ENCODE measurements at regions not wholly inside any gene's neighbourhood (a gene's known extent, or its start where the extent isn't known, plus 50 kb on each side); places are given as distances from the start of the nearest gene placed in this dataset.
"Not testable (repeated sequence)": the region's sequence is repeated elsewhere in the genome, so short reads cannot be mapped to it uniquely, and the experiment has no call there.

GRCh38 chr2:194383401-194383800, 1273.6 kb upstream of the SLC39A10 start:
- H3K9me3 ChIP-seq (ENCODE audit: low read depth): peaks cover 4% of the 10 kb centered on the region

GRCh38 chr2:194382221-194382620, 1274.8 kb upstream of the SLC39A10 start:
- Histone ChIP-seq H2AFZ (no peak overlapping the region), H3K27ac (no peak overlapping the region), H3K9me3 (ENCODE audit: low read depth) (peaks cover 4% of the 10 kb centered on the region), H3K36me3 (replicated peaks; ENCODE audit: insufficient read depth, low read depth) (no peaks in the 10 kb centered on the region), H3K4me2 (no peak overlapping the region), H3K4me3 (no peak overlapping the region), H4K20me1 (ENCODE audit: insufficient read depth, poor library complexity, severe bottlenecking) (no peaks in the 10 kb centered on the region), H3K79me2 (no peaks in the 10 kb centered on the region), H3K27me3 (no peaks in the 10 kb centered on the region), H3K9me2 (replicated peaks; ENCODE audit: insufficient read depth) (no peaks in the 10 kb centered on the region), H3K4me1 (ENCODE audit: insufficient read depth) (no peaks in the 10 kb centered on the region)
- TF ChIP-seq EZH2phosphoT487 (IDR thresholded peaks at IDR 0.05; ENCODE audit: low read depth, severe bottlenecking, unreplicated experiment): no peak
- TF ChIP-seq CTCF (IDR thresholded peaks at IDR 0.05; ENCODE audit: poor library complexity): no peak
- TF ChIP-seq EZH2 (IDR thresholded peaks at IDR 0.05; ENCODE audit: borderline replicate concordance): no peak
- no peak for DNase-seq (ENCODE audit: low spot score)

More at GRCh38 chr2:194383401-194383800, 1273.6 kb upstream of the SLC39A10 start:
- Histone ChIP-seq H4K20me1 (ENCODE audit: insufficient read depth, poor library complexity, severe bottlenecking) (no peaks in the 10 kb centered on the region), H3K79me2 (no peaks in the 10 kb centered on the region), H2AFZ (no peak overlapping the region), H3K4me2 (no peak overlapping the region), H3K4me1 (ENCODE audit: insufficient read depth) (no peaks in the 10 kb centered on the region), H3K9me2 (replicated peaks; ENCODE audit: insufficient read depth) (no peaks in the 10 kb centered on the region), H3K36me3 (replicated peaks; ENCODE audit: insufficient read depth, low read depth) (no peaks in the 10 kb centered on the region), H3K27ac (no peak overlapping the region), H3K27me3 (no peaks in the 10 kb centered on the region), H3K4me3 (no peak overlapping the region)
- no peak for TF ChIP-seq EZH2 (IDR thresholded peaks at IDR 0.05; ENCODE audit: borderline replicate concordance)
- no peak for TF ChIP-seq EZH2phosphoT487 (IDR thresholded peaks at IDR 0.05; ENCODE audit: low read depth, severe bottlenecking, unreplicated experiment)
- no peak for TF ChIP-seq CTCF (IDR thresholded peaks at IDR 0.05; ENCODE audit: poor library complexity)
- 21% methylated on average over 1 of the region's 1 CpG for WGBS (ENCODE audit: low lambda C conversion rate, missing lambda C conversion rate)
- DNase-seq (ENCODE audit: low spot score): no peak

GRCh38 chr2:194380011-194380410, 1277.0 kb upstream of the SLC39A10 start:
- H3K4me1 ChIP-seq (ENCODE audit: insufficient read depth): no peaks in the 10 kb centered on the region

GRCh38 chr2:194367390-194367789, 1289.6 kb upstream of the SLC39A10 start:
- not testable (repeated sequence) for H2AFZ ChIP-seq; H3K27ac ChIP-seq; H4K20me1 ChIP-seq (ENCODE audit: insufficient read depth, poor library complexity, severe bottlenecking); H3K4me2 ChIP-seq; H3K9me2 ChIP-seq (replicated peaks; ENCODE audit: insufficient read depth); H3K4me3 ChIP-seq; DNase-seq (ENCODE audit: low spot score); H3K79me2 ChIP-seq; H3K36me3 ChIP-seq (replicated peaks; ENCODE audit: insufficient read depth, low read depth); H3K4me1 ChIP-seq (ENCODE audit: insufficient read depth); H3K27me3 ChIP-seq; H3K9me3 ChIP-seq (ENCODE audit: low read depth)
- WGBS (ENCODE audit: low lambda C conversion rate, missing lambda C conversion rate): 68% methylated on average over 3 of the region's 3 CpGs

More at GRCh38 chr2:194380011-194380410, 1277.0 kb upstream of the SLC39A10 start:
- 59% methylated on average over 1 of the region's 1 CpG for WGBS (ENCODE audit: low lambda C conversion rate, missing lambda C conversion rate)
- Histone ChIP-seq H4K20me1 (ENCODE audit: insufficient read depth, poor library complexity, severe bottlenecking) (no peaks in the 10 kb centered on the region), H3K27ac (no peak overlapping the region), H3K9me3 (ENCODE audit: low read depth) (peaks cover 4% of the 10 kb centered on the region), H3K4me2 (no peak overlapping the region), H3K79me2 (no peaks in the 10 kb centered on the region), H3K9me2 (replicated peaks; ENCODE audit: insufficient read depth) (no peaks in the 10 kb centered on the region), H3K4me3 (no peak overlapping the region), H2AFZ (no peak overlapping the region), H3K27me3 (no peaks in the 10 kb centered on the region), H3K36me3 (replicated peaks; ENCODE audit: insufficient read depth, low read depth) (no peaks in the 10 kb centered on the region)
- DNase-seq (ENCODE audit: low spot score): no peak
- no peak for TF ChIP-seq EZH2phosphoT487 (IDR thresholded peaks at IDR 0.05; ENCODE audit: low read depth, severe bottlenecking, unreplicated experiment)
- TF ChIP-seq EZH2 (IDR thresholded peaks at IDR 0.05; ENCODE audit: borderline replicate concordance): no peak
- no peak for TF ChIP-seq CTCF (IDR thresholded peaks at IDR 0.05; ENCODE audit: poor library complexity)

Measured in hepatocyte (in vitro differentiated cells).